22Rv1 (cell line): ENCODE measurements at regions not wholly inside any gene's neighbourhood (a gene's known extent, or its start where the extent isn't known, plus 50 kb on each side); places are given as distances from the start of the nearest gene placed in this dataset.

ENCODE experiments used
- H3K27ac ChIP-seq: fragments of 450-650 bp; 2 replicates; pipeline ENCODE4 v1.5.1; 2017
- ZFX ChIP-seq: fragments of 450-650 bp; IDR thresholded peaks from 2 replicates; pipeline ENCODE4 v1.6.1; 2017; ENCODE audit warnings: antibody characterized with exemption, borderline replicate concordance
- TF ChIP-seq, protein P1 (sequence below): fragments of 450-650 bp; IDR thresholded peaks from 2 replicates; pipeline ENCODE4 v1.5.1; 2017; ENCODE audit warnings: mild to moderate bottlenecking

DNA sequence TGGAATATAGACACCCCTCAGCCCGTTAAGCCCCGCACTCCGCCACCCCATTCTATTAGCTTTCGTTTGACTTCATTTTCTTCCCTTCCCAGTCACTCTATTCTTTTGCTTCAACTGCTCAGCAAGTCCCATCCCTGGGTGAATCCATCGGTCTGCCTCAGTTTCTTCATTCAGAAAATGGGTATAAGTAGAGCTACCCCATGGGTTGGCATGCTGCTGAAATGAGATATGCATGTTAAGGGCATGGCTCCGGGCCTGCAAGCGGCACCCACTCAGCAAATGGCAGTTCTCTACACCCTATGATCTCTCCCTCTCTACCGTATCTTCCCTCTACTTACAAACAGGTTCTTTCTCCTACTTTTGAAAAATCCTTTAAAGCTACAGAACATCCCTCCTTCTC is 87.8 kb upstream of the IRF2BP2 start:
- no peak for TF ChIP-seq ZFX
- TF ChIP-seq, protein P1, sequence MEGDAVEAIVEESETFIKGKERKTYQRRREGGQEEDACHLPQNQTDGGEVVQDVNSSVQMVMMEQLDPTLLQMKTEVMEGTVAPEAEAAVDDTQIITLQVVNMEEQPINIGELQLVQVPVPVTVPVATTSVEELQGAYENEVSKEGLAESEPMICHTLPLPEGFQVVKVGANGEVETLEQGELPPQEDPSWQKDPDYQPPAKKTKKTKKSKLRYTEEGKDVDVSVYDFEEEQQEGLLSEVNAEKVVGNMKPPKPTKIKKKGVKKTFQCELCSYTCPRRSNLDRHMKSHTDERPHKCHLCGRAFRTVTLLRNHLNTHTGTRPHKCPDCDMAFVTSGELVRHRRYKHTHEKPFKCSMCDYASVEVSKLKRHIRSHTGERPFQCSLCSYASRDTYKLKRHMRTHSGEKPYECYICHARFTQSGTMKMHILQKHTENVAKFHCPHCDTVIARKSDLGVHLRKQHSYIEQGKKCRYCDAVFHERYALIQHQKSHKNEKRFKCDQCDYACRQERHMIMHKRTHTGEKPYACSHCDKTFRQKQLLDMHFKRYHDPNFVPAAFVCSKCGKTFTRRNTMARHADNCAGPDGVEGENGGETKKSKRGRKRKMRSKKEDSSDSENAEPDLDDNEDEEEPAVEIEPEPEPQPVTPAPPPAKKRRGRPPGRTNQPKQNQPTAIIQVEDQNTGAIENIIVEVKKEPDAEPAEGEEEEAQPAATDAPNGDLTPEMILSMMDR = no peak
- H3K27ac ChIP-seq = no peak overlapping the region

DNA sequence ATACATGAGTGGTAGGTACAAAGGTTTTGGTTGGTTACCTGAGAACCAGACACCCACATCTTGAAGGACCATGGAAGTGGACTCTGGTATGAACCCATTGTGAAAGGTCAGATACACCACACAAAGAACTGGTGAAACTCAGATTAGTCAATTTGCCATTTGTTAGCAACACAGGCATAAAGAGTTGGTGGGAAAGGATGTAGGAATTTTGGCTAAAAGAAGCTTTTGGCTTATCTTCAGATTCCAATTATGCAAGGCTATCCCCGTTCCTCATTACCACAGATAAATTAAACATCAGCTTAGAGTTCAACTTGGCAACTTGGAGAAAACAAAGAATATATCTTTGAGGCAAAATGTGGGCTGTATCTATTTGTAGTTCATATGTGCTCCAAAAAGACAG is 87.0 kb upstream of the IRF2BP2 start:
- no peak overlapping the region for H3K27ac ChIP-seq
- TF ChIP-seq ZFX = no peak
- TF ChIP-seq, protein P1 = no peak

DNA sequence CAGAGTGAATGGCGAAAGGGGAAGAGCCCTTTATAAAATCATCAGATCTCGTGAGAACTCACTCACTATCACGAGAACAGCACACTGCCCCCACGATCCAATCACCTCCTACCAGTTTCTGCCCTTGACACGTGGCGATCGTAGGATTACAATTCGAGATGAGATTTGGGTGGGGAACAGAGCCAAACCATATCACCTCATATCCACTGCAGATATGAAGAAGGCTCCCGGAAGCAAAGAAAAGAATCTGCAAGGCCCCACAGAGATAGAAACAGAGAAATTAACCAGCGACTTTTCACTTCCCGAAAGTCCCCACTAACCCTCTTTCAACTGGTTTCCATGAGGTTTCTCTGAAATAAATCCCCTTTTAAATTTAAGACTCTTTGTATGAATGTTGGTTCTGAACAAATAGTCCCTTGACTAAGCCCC is 86.2 kb upstream of the IRF2BP2 start:
- no peak for TF ChIP-seq ZFX
- no peak overlapping the region for H3K27ac ChIP-seq

DNA sequence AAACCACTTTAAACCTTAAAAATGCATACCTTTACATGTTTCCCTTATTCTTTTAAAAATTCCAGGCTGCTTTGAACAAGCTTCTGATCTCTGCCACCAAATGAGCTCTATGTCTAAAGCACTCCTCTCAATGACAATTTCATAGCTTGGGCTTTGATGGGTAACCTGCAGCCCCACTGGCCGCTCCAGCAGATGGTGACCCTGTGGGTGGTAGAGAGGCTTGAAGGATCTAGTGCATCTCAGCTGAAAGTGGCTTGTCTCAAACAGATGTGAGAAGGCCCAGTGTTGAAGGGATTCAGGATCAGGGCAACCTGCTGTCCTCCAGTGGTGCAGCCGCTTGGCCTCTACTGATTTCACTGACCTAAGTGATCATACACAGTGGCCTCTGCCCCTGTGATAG is 84.7 kb upstream of the IRF2BP2 start:
- TF ChIP-seq, protein P1 = no peak
- no peak overlapping the region for H3K27ac ChIP-seq

DNA sequence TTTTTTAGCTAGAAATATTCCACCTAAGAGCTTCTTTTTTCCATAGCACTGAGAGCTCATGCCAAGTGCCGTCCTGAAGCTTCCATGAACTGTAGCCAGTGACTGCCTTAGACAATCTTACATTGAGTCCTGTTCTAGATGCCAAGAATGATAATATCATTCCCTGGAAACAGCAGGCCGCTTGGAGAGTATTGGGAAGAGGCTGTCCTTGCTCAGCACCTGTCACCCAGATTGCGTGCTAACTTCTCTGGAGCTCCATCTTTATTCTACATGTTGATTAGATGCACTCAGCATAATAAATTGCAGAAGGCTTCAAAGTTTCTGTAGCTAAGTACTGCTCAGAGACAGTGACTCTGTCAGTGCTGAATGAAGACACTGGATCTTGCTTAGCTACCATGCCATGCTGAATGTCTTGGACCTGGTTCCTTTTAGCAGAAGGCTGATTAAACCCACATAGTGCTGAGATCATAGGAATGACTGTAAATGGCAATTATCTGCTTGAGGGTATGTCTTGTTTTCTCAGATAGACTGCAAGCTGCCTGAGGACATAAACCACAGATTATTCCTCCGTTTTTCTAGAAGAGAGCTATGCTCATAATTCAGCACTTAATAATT is 83.1 kb upstream of the IRF2BP2 start:
- no peak overlapping the region for H3K27ac ChIP-seq
- no peak for TF ChIP-seq ZFX
- TF ChIP-seq, protein P1 = no peak

DNA sequence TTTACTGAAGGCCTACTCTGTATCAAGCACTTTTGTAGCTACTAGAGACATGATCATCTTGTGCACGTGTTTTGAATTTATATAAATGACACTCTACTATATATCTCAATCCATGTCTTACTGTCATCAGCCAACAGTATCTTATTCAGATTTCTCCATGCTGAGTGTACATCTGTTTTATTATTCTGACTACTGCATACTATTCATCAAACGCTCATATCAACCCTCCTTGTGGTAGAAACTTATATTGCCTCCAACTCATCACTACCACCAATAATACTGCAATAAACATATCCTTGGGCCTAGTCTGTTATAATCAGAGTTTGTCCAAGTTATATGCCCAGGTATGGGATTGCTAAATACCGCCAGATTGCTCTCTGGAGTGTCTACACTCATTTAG is 81.6 kb upstream of the IRF2BP2 start:
- TF ChIP-seq, protein P1 = no peak
- TF ChIP-seq ZFX = no peak
- H3K27ac ChIP-seq = no peak overlapping the region

DNA sequence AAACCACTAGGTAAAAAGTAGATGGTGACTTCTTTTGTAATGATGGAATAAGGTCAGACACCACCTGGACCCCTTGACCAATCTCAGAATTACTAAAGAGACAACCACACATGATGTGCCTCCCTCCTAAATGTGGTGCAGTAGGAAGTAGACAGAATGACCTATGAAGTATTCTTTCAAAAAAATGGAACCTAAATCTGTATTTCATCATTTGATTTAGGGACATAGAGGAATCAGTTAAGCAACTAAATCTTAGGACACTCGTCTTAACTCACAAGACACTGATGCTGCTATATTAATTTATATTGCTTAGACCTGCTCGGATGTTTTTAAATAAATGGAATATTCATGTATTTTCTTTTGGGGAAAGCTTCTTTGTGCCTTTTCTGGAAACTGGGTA is 80.9 kb upstream of the IRF2BP2 start:
- TF ChIP-seq, protein P1 = no peak
- no peak for TF ChIP-seq ZFX
- no peak overlapping the region for H3K27ac ChIP-seq

DNA sequence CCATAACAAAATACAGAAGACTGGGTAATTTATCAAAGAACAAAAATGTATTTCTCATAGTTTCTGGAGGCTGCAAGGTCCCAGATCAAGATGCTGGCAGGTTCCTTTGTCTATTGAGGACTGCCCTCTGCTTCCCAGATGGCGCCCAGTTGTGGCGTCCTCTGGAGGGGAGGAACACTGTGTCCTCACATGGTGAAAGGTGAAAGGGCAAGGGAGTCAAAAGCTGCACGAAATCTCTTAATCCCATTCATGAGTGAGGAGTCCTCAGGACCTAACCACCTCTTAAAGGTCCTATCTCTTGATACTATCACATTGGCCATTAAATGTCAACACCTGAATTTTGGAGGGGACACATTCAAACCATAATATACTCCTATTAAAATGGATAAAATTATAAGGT is 79.3 kb upstream of the IRF2BP2 start:
- TF ChIP-seq, protein P1 = no peak
- no peak for TF ChIP-seq ZFX
- no peak overlapping the region for H3K27ac ChIP-seq
